T-helper 2 cell treated with Interferon-gamma antibody and Interleukin-4, amounts not matched to agents 5 μg/mL and 100 μg/mL, for 36 hours (primary cell): ENCODE measurements at regions not wholly inside any gene's neighbourhood (a gene's known extent, or its start where the extent isn't known, plus 50 kb on each side); places are given as distances from the start of the nearest gene placed in this dataset.
"Not testable (repeated sequence)": the region's sequence is repeated elsewhere in the genome, so short reads cannot be mapped to it uniquely, and the experiment has no call there.

Experiments used
- DNase-seq: peaks from one replicate; pipeline ENCODE4 v3.0.0; 2021; ENCODE audit warnings: low spot score
- H3K27ac Mint-ChIP-seq: one replicate; pipeline ENCODE4 v1.8.0; 2021; ENCODE audit warnings: mild to moderate bottlenecking, mixed read lengths
- H3K27me3 Mint-ChIP-seq: one replicate; pipeline ENCODE4 v1.8.0; 2021; ENCODE audit warnings: low read depth, mixed read lengths
- H3K36me3 Mint-ChIP-seq: one replicate; pipeline ENCODE4 v1.8.0; 2021; ENCODE audit warnings: low read depth, mixed read lengths
- H3K4me1 Mint-ChIP-seq: one replicate; pipeline ENCODE4 v1.8.0; 2021; ENCODE audit warnings: low read depth, mixed read lengths
- H3K4me3 Mint-ChIP-seq: one replicate; pipeline ENCODE4 v1.8.0; 2022; ENCODE audit warnings: mild to moderate bottlenecking, moderate library complexity, mixed read lengths
- H3K9me3 Mint-ChIP-seq: one replicate; pipeline ENCODE4 v1.8.0; 2021; ENCODE audit warnings: mixed read lengths

DNA sequence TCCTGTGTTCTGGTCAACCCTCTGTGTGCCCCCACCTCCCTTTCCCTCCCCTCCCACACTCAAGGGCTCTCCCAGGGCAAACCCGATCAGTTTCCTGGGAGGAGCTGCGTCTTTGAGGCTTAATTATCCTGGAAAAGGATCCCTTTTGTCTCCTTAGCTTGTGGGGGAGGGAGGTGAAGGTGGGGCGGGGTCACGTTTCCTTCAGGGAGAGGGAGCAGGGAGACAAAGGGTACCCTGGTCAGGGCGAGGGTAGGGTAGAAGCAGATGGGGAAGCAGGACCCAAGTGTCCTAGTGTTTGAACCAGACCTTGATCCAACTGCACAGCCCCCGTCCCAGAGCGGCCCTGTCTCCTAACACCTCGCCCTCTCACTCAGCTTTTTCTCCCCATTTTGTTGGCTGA lies 90.1 kb downstream of the HIF1AN start:
- no peak for DNase-seq
- Mint-ChIP-seq H3K27ac (no peak overlapping the region), H3K4me1 (peaks cover 2% of the 10 kb centered on the region), H3K36me3 (no peaks in the 10 kb centered on the region), H3K27me3 (peaks cover 31% of the 10 kb centered on the region), H3K4me3 (no peak overlapping the region), H3K9me3 (no peaks in the 10 kb centered on the region)

DNA sequence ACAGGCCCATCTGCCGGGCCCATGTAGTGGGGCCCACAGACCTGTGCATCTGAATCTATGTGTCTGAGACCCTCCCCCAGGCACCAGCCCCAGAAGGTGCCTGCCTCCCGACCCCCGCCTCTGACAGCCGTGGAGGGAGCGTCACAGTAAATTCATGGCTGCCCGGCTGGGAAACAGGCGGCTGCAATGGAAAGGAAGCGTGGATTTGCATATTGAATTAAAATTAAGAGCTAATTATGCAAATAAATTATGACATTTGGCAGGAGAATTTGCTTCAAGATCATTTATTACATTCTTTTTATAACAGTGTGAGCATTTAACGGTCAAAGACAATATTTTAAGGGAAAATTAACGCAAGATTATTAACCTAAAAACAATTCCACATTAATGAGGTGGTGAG lies 92.3 kb downstream of the HIF1AN start:
- Mint-ChIP-seq H3K27ac (no peak overlapping the region), H3K27me3 (peaks cover 22% of the 10 kb centered on the region), H3K9me3 (no peaks in the 10 kb centered on the region), H3K4me3 (no peak overlapping the region), H3K36me3 (no peaks in the 10 kb centered on the region), H3K4me1 (no peaks in the 10 kb centered on the region)
- DNase-seq = no peak

DNA sequence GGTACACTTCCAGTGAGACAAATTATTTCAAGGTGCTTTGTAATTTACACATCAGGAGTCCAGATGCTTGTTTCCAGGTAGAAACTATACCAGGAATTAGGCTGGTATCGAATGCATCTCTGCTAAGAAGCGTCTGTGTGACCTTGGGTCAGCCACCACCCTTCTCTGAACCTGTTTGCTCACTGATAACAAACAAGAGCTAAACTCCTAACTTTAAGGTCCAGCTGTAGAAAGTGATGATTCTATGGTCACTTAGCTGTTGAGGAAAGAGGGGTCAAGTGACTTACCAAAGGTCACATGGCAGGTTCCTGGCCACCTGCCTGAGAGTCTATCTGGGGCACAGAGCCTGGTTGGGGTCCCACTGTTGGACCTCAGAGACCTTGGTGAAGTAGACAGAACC lies 95.4 kb downstream of the HIF1AN start:
- H3K4me3 Mint-ChIP-seq = no peak overlapping the region
- H3K36me3 Mint-ChIP-seq = no peaks in the 10 kb centered on the region
- no peak overlapping the region for H3K27ac Mint-ChIP-seq
- no peaks in the 10 kb centered on the region for H3K4me1 Mint-ChIP-seq
- H3K9me3 Mint-ChIP-seq = no peaks in the 10 kb centered on the region
- DNase-seq = no peak
- peaks cover 19% of the 10 kb centered on the region for H3K27me3 Mint-ChIP-seq

DNA sequence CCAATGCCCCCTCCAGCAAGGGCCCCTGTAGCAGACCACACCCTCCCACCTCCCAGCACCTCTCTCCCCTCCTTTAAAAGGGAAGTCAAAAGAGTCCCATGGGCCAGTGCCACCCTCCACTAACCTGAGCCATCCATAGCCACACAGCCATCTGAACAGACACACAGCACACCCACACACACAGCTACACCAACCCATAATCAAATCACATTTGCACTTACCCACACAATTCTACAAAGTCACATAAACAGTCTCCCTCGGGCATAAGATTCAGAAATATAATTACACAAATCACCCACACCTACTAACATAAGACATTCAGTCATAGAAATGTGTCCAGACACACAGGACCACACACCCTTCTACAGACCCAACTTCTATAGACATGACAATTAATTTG lies 96.3 kb downstream of the HIF1AN start:
- Mint-ChIP-seq H3K27me3 (peaks cover 17% of the 10 kb centered on the region), H3K36me3 (no peaks in the 10 kb centered on the region), H3K9me3 (no peaks in the 10 kb centered on the region), H3K4me1 (peaks cover 2% of the 10 kb centered on the region), H3K4me3 (no peak overlapping the region), H3K27ac (no peak overlapping the region)
- DNase-seq = no peak

DNA sequence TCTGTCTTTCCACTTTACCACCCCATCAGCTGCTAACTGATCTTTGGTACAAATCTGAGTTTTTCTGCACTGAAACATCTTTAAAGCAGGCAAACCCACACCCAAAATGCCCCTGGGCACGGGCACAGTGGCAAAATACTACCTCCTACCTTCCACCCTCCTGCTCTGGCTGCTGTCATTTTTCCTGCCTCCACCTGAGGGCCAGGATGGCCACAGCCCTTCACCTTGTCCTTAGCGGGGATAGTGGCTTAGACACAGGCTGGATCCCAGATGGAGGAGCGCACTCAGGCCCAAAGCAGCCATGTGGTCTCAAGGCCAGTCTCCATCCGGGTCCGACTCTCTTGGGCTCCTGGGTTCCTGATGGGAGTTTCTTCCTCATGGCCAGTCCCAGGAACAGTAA lies 98.3 kb downstream of the HIF1AN start:
- H3K27me3 Mint-ChIP-seq = peaks cover 25% of the 10 kb centered on the region
- no peak overlapping the region for H3K4me3 Mint-ChIP-seq
- H3K27ac Mint-ChIP-seq = no peak overlapping the region
- no peak for DNase-seq
- H3K36me3 Mint-ChIP-seq = no peaks in the 10 kb centered on the region
- H3K4me1 Mint-ChIP-seq = peaks cover 3% of the 10 kb centered on the region
- H3K9me3 Mint-ChIP-seq = no peaks in the 10 kb centered on the region

DNA sequence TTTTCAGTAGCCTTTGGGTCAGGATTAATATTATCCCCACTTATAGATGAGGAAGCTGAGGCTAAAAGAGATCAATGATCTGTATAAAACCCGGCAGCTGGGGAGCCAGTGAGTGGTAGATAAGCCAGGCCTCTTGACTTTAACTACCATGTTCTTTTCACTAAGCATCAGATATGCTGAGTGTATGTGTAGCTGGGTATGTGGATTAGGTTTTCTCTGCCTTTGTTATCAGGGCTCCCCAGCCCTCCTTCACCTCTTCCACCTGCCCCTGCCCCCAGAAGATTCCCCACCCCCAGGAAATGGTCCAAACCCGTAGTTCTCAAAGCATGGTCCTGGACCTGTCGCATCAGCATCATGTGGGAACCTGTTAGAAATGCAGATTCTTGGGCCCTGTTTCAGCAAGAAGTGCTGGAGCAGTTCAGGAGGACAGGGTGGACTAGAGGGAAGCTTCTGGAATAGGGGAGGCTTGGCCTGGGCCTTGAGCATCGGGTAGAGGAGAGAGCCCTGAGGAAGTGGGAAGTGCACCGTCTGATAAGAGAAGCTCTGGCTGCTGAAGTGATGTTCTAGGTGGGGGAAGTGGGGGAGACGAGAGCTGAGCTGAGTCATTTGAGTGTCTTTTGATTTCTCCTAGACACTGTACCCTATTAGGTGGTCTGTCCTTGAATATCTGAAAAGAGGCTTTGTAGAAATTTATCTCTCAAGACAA lies 101.3 kb downstream of the HIF1AN start:
- Mint-ChIP-seq H3K27me3 (peaks cover 30% of the 10 kb centered on the region), H3K9me3 (no peaks in the 10 kb centered on the region), H3K4me1 (peaks cover 3% of the 10 kb centered on the region), H3K27ac (no peak overlapping the region), H3K36me3 (no peaks in the 10 kb centered on the region), H3K4me3 (no peak overlapping the region)
- no peak for DNase-seq

DNA sequence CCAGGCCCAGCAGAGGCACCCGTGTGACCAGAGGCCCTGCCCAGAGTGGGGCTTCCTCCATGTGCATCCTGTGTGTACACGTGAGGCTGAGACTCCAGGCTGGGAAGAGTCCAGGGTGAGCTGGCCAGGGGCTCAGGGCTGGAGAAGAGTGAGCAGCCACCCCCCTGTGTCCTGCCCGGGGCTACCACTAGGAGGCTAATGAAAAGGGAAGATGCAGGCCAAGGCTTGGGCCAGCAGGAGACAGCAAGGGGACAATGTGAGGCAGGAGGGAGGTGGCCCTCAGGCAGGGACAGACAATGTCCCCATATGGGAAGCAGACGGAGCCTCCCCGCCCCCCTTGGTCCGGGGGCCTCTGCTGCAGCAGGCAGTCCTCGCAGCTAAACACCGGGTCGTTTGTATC lies 102.0 kb downstream of the HIF1AN start:
- no peaks in the 10 kb centered on the region for H3K9me3 Mint-ChIP-seq
- H3K36me3 Mint-ChIP-seq = no peaks in the 10 kb centered on the region
- DNase-seq = no peak

DNA sequence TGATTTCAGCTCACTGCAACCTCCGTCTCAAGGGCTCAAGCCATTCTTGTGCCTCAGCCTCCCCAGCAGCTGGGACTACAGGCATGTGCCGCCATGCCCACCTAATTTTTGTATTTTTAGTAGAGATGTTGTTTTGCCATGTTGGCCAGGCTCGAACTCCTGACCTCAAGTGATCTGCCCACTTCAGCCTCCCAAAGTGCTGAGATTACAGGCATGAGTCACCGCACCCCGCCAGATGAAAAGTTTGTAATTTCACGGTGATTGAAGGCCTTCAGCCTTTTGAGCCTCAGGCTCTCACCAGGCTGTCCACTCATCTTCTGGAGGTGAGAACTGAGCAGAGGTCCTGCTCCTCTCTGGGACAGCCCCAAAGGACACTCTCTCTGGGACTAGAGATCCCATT lies 103.2 kb downstream of the HIF1AN start:
- H3K36me3 Mint-ChIP-seq, H3K4me3 Mint-ChIP-seq, DNase-seq, H3K9me3 Mint-ChIP-seq, H3K27ac Mint-ChIP-seq, H3K4me1 Mint-ChIP-seq: not testable (repeated sequence)
- peaks cover 34% of the 10 kb centered on the region for H3K27me3 Mint-ChIP-seq

More for the DNA sequence above, 102.0 kb downstream of the HIF1AN start:
- no peak overlapping the region for H3K27ac Mint-ChIP-seq
- H3K4me1 Mint-ChIP-seq = peaks cover 4% of the 10 kb centered on the region
- H3K27me3 Mint-ChIP-seq = peaks cover 35% of the 10 kb centered on the region
- H3K4me3 Mint-ChIP-seq = no peak overlapping the region

DNA sequence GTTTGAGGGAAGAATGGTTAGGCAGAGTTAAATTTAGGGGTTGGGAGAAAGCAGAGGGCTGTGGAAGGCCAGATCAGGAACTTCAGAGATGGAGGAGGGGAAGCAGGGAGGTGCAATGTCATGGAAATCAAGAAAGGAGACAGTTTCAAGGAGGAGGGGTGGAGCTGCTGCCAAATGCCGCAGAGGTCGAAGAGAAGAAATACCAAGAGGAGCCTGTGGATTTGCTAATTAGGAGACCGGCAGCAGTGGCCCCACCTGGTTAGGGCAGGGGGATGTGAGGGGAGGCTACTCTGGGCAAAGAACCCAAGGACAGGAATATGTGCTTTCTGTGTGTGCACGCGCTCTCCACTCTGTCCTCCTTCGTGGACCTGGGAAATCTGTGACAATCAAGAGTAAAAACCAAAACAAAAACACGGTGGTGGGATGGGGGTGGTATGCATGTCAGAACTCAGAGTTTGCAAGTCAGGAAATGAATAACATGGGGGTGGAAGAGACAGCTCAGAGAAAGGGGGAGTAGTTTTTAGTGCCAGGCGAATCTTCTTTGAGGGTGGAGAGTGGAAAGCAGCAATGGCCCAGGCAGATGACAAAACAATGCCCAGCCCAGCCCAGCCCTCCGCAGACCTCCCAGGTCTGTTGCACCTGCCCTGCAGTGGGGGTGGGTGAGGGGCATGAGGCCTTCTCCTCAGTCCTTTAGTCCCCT lies 102.9 kb upstream of the PAX2 start:
- Mint-ChIP-seq H3K27ac (no peak overlapping the region), H3K9me3 (no peaks in the 10 kb centered on the region), H3K4me3 (no peak overlapping the region), H3K27me3 (peaks cover 45% of the 10 kb centered on the region), H3K36me3 (no peaks in the 10 kb centered on the region), H3K4me1 (peaks cover 1% of the 10 kb centered on the region)
- DNase-seq = no peak

DNA sequence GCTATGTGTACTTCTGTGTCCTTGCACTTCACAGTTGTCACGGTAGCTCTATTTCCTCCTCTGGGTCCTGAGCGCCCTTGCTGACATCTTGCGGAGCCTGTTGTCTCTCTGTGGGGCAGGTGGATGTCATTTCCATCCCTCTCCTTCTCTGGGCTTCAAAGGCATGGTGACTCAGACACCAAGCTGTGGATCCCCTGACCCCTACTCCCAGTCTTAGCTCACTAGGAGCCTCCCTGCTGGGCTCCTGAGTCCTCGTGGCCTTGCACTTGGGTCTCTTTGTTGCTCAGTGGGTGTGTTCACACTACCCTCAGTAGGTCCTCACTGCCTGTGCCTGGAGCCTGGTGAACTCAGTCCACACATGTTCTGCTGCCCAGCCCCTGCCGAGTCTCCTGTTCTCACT lies 100.3 kb upstream of the PAX2 start:
- Mint-ChIP-seq H3K36me3 (no peaks in the 10 kb centered on the region), H3K4me3 (no peak overlapping the region), H3K9me3 (no peaks in the 10 kb centered on the region), H3K27ac (no peak overlapping the region), H3K4me1 (peaks cover 1% of the 10 kb centered on the region), H3K27me3 (peaks cover 43% of the 10 kb centered on the region)
- no peak for DNase-seq

DNA sequence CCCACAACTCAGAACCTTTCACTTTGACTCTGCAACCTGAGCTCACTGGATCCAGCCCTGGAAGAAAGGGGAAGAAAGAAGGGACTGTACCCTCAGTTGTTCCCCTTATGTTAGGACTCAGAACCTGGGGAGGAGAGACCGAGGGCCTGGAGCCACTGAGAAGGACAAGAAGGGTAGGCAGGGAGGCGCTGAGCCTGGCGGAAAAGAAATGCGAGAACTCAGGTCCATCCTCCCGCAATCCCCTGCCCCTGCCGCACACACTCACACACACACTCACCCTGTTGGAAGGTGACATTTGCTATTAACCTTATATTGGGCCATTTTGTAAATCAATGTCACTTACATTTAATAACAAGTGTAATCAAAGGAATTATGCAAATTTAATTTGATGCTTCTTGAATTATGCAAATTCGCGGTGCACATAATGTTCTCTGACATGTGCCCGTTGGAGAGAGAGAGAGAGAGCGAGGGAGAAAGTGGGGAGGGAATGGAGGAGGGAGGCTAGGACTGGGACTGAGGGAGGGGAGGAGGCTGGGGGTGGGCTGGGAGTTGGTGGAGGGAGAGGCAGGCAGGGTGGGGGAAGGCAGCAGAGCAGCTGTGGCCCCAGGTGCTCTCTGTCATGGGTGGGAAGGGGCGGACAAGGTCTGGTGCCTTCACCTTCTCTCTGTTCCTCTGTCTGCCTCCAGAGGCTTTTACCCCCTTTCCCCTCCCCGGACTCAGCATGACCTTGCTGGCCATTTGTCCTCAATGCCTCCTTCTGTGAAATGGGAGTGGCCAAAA lies 99.6 kb upstream of the PAX2 start:
- H3K4me3 Mint-ChIP-seq = no peak overlapping the region
- H3K27me3 Mint-ChIP-seq = peaks cover 43% of the 10 kb centered on the region
- H3K27ac Mint-ChIP-seq = no peak overlapping the region
- H3K4me1 Mint-ChIP-seq = peaks cover 1% of the 10 kb centered on the region
- no peaks in the 10 kb centered on the region for H3K9me3 Mint-ChIP-seq
- H3K36me3 Mint-ChIP-seq = no peaks in the 10 kb centered on the region
- no peak for DNase-seq

DNA sequence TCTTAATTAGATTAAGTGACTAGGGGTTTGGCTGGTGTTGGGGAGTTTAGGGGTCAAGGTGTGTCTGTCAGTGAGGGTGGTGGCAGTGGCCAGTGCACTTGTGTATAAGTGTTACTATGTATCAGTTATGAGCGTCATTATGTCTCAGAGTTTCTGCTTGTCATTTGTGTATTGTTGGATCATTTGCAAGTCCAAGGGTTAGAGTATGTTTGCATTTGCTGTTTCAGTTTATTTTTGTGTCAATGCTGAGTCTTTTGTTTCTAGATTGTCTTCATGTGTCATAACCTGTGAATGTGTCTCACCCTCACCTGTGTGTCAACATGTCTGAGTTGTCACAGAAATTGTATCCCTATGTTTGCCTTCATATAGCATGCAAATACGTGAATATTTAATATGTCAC lies 97.5 kb upstream of the PAX2 start:
- Mint-ChIP-seq H3K27ac (no peak overlapping the region), H3K36me3 (no peaks in the 10 kb centered on the region), H3K27me3 (peaks cover 40% of the 10 kb centered on the region), H3K4me3 (no peak overlapping the region), H3K9me3 (no peaks in the 10 kb centered on the region), H3K4me1 (no peaks in the 10 kb centered on the region)
- no peak for DNase-seq

DNA sequence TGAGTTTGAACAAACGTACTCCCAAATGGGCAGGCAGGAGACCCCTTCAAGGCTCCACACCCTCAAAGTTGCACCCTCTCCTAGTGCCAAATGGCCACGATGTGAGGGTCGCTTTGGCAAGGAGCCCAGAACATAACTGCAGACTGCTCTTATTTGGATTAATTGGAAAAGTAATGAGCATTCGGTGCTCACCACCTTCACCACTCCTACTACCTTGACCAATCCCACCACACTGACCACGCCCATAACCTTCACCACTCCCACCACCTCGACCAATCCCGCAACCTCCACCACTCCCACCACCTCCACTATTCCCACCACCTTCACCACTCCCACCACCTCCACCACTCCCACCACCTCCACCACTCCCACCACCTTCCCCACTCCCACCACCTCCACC lies 94.7 kb upstream of the PAX2 start:
- peaks cover 14% of the 10 kb centered on the region for H3K4me1 Mint-ChIP-seq
- H3K9me3 Mint-ChIP-seq = no peaks in the 10 kb centered on the region
- no peak overlapping the region for H3K4me3 Mint-ChIP-seq
- H3K27ac Mint-ChIP-seq = no peak overlapping the region
- no peak for DNase-seq
- no peaks in the 10 kb centered on the region for H3K36me3 Mint-ChIP-seq
- H3K27me3 Mint-ChIP-seq = peaks cover 52% of the 10 kb centered on the region

DNA sequence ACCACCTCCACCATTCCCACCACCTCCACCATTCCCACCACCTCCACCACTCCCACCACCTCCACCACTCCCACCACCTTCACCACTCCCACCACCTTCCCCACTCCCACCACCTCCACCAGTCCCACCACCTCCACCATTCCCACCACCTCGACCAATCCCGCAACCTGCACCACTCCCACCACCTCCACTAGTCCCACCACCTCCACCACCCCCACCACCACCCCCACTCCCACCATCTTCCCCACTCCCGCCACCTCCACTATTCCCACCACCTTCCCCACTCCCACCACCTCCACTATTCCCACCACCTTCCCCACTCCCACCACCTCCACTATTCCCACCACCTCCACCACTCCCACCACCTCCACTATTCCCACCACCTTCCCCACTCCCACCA lies 94.3 kb upstream of the PAX2 start:
- not testable (repeated sequence) for H3K36me3 Mint-ChIP-seq, H3K4me3 Mint-ChIP-seq, H3K9me3 Mint-ChIP-seq, DNase-seq, H3K27ac Mint-ChIP-seq
- Mint-ChIP-seq H3K27me3 (peaks cover 52% of the 10 kb centered on the region), H3K4me1 (peaks cover 16% of the 10 kb centered on the region)
